C4-2B (cell line): ENCODE measurements at regions not wholly inside any gene's neighbourhood (a gene's known extent, or its start where the extent isn't known, plus 50 kb on each side); places are given as distances from the start of the nearest gene placed in this dataset.

Experiments
- ZFX ChIP-seq: fragments of 450-650 bp; IDR thresholded peaks from 2 replicates; pipeline ENCODE4 v1.6.1; 2017
- TF ChIP-seq, protein P1 (sequence below): fragments of 450-650 bp; conservative IDR thresholded peaks from 2 replicates; pipeline ENCODE4 v1.5.1; 2017; ENCODE audit warnings: mild to moderate bottlenecking

DNA sequence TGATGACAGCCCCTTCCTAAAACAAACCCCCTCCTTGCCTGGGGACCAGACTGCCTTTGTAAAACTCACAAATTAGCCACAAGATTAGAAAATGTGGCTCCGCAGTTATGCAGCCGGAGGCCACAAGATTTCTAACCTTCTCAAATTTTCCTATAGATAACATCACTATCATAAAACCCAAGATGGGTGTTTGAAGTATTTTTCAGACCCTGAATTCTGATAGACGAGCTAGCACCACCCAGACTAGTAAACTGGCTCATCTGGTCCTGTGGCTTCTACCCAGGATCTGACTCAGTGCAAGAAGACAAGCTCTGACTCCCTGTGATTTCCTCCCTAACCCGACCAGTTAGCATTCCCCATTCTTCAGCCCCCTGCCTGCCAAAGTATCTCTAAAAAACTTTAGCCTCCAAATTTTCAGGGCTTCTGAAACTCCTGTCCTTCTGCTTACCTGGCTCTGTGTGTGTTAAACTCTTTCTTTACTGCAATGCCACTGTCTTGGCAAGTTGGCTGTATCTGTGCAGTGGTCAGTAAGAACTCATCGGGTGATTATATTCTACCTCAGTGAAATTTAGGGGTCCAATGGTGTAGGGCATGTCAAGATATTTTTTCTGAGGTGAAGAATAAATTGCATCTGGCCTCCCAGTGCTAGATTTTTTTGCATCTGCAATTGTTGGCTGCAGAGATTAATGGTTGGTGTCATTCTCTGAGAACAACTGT lies 102.1 kb downstream of the S1PR1 start:
- TF ChIP-seq, protein P1, sequence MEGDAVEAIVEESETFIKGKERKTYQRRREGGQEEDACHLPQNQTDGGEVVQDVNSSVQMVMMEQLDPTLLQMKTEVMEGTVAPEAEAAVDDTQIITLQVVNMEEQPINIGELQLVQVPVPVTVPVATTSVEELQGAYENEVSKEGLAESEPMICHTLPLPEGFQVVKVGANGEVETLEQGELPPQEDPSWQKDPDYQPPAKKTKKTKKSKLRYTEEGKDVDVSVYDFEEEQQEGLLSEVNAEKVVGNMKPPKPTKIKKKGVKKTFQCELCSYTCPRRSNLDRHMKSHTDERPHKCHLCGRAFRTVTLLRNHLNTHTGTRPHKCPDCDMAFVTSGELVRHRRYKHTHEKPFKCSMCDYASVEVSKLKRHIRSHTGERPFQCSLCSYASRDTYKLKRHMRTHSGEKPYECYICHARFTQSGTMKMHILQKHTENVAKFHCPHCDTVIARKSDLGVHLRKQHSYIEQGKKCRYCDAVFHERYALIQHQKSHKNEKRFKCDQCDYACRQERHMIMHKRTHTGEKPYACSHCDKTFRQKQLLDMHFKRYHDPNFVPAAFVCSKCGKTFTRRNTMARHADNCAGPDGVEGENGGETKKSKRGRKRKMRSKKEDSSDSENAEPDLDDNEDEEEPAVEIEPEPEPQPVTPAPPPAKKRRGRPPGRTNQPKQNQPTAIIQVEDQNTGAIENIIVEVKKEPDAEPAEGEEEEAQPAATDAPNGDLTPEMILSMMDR = no peak
- no peak for TF ChIP-seq ZFX
